Testis (tissue), 2 donors: ENCODE measurements at regions not wholly inside any gene's neighbourhood (a gene's known extent, or its start where the extent isn't known, plus 50 kb on each side); places are given as distances from the start of the nearest gene placed in this dataset.

Source experiments
- CTCF ChIP-seq, 3 experiments: fragments of 450-650 bp in 2 of 3; fragments of 200-600 bp in 1 of 3; sonication (generic) in 1 of 3; IDR thresholded peaks; one replicate each; pipeline ENCODE4 v1.5.1; 2016 to 2019; ENCODE audit warnings: antibody characterized with exemption in 3 of 3, mild to moderate bottlenecking in 2 of 3, moderate library complexity in 1 of 3
- POLR2A ChIP-seq: fragments of 450-650 bp; IDR thresholded peaks from one replicate; pipeline ENCODE4 v1.6.1; 2017; ENCODE audit warnings: antibody characterized with exemption, mild to moderate bottlenecking, moderate library complexity

GRCh38 chr12:91461061-91461460 lies 278.4 kb upstream of the DCN start:
- no peak for TF ChIP-seq CTCF (IDR thresholded peaks at IDR 0.05)
- TF ChIP-seq POLR2A, result no peak
